SK-N-SH (cell line): ENCODE measurements at regions not wholly inside any gene's neighbourhood (a gene's known extent, or its start where the extent isn't known, plus 50 kb on each side); places are given as distances from the start of the nearest gene placed in this dataset.

Source experiments
- CTCF ChIA-PET: fragments of 300-600, 350-600 bp; formaldehyde crosslinking; extraction: SDS; loops from one replicate; lab custom pipeline; 2021; lab: Yijun Ruan, JAX
- POLR2A ChIA-PET: fragments of 350-600 bp; sonication (Branson Sonifier 250); formaldehyde crosslinking; extraction: SDS; loops from one replicate; lab custom pipeline; 2020; ENCODE audit warnings: antibody characterized with exemption, inconsistent platforms; lab: Yijun Ruan, JAX
- DNase-seq: peaks from one replicate; pipeline ENCODE4 v3.0.0; 2012
- H2AFZ ChIP-seq: fragments of 200-600 bp; sonication (generic); 2 replicates; pipeline ENCODE4 v1.8.1; 2016; ENCODE audit warnings: antibody characterized with exemption, mild to moderate bottlenecking, low read depth
- H3F3A ChIP-seq: fragments of 200-600 bp; sonication (generic); replicated peaks from 2 replicates; pipeline ENCODE3; 2016; ENCODE audit warnings: antibody characterized with exemption, mild to moderate bottlenecking; ENCODE audit not compliant: insufficient read depth
- H3K27ac ChIP-seq, 2 experiments: fragments of 200-500 bp in 1 of 2; fragments of 200-600 bp in 1 of 2; sonication (Bioruptor generic) in 1 of 2; sonication (generic), shearing (Covaris generic) in 1 of 2; 2 replicates each; pipeline versions ENCODE4 v1.5.1 to v1.6.1; 2014 to 2016; ENCODE audit warnings: low read depth in 2 of 2, inconsistent platforms in 1 of 2, low read length in 1 of 2, mild to moderate bottlenecking in 1 of 2, mixed read lengths in 1 of 2
- H3K27me3 ChIP-seq: fragments of 200-600 bp; sonication (generic), shearing (Covaris generic); 2 replicates; pipeline ENCODE4 v1.6.1; 2016; ENCODE audit warnings: mixed run types; ENCODE audit not compliant: insufficient read depth
- H3K36me3 ChIP-seq, 2 experiments: fragments of 200-500 bp in 1 of 2; fragments of 200-600 bp in 1 of 2; sonication (Bioruptor generic) in 1 of 2; sonication (generic) in 1 of 2; replicated peaks in 1 of 2; 2 replicates each; pipeline versions ENCODE3 to v1.5.1; 2014 to 2016; ENCODE audit warnings: low read length in 1 of 2, mild to moderate bottlenecking in 1 of 2; ENCODE audit not compliant: insufficient read depth in 2 of 2, control insufficient read depth in 1 of 2
- H3K4me1 ChIP-seq, 2 experiments: fragments of 200-500 bp in 1 of 2; fragments of 200-600 bp in 1 of 2; sonication (Bioruptor generic) in 1 of 2; sonication (generic), shearing (Covaris generic) in 1 of 2; 2 replicates each; pipeline versions ENCODE4 v1.5.1 to v1.6.1; 2014 to 2016; ENCODE audit warnings: low read depth in 1 of 2, low read length in 1 of 2, mixed run types in 1 of 2; ENCODE audit not compliant: insufficient read depth in 2 of 2, control insufficient read depth in 1 of 2
- H3K4me2 ChIP-seq: fragments of 200-600 bp; sonication (generic), shearing (Covaris generic); 2 replicates; pipeline ENCODE4 v1.6.1; 2017; ENCODE audit warnings: mixed run types
- H3K4me3 ChIP-seq, 2 experiments: fragments of 200-500 bp in 1 of 2; fragments of 200-600 bp in 1 of 2; sonication (Bioruptor generic) in 1 of 2; sonication (generic), shearing (Covaris generic) in 1 of 2; 2 replicates each; pipeline versions ENCODE4 v1.5.1 to v1.8.1; 2014 to 2016; ENCODE audit warnings: low read depth in 2 of 2, inconsistent platforms in 1 of 2, low read length in 1 of 2, mild to moderate bottlenecking in 1 of 2, mixed read lengths in 1 of 2, moderate library complexity in 1 of 2
- H3K79me2 ChIP-seq: fragments of 200-600 bp; sonication (generic); 2 replicates; pipeline ENCODE4 v1.8.1; 2017; ENCODE audit warnings: mild to moderate bottlenecking; ENCODE audit not compliant: insufficient read depth
- H3K9ac ChIP-seq: fragments of 200-600 bp; sonication (generic); 2 replicates; pipeline ENCODE4 v1.6.1; 2017; ENCODE audit warnings: mixed run types
- H3K9me2 ChIP-seq: fragments of 200-600 bp; sonication (generic); 2 replicates; pipeline ENCODE4 v1.6.1; 2017; ENCODE audit warnings: mixed run types
- H3K9me3 ChIP-seq: fragments of 200-600 bp; sonication (generic); 2 replicates; pipeline ENCODE4 v1.6.1; 2017; ENCODE audit warnings: mixed run types, mild to moderate bottlenecking, moderate library complexity
- H4K20me1 ChIP-seq: fragments of 200-600 bp; sonication (generic); 2 replicates; pipeline ENCODE4 v1.6.1; 2017; ENCODE audit warnings: mild to moderate bottlenecking, mixed run types; ENCODE audit not compliant: insufficient read depth
- ELF1 ChIP-seq: IDR thresholded peaks from 2 replicates; pipeline ENCODE4 v1.4.0; 2012
- EP300 ChIP-seq, 2 experiments: IDR thresholded peaks; 2 replicates each; pipeline versions ENCODE4 v1.4.0 to v1.6.1; 2012; ENCODE audit warnings: borderline replicate concordance in 1 of 2, low read depth in 1 of 2, low read length in 1 of 2
- GABPA ChIP-seq: IDR thresholded peaks from 2 replicates; pipeline ENCODE4 v1.4.0; 2012; ENCODE audit warnings: low read depth, mild to moderate bottlenecking
- GATA2 ChIP-seq: sonication (generic); formaldehyde crosslinking; IDR thresholded peaks from 2 replicates; pipeline ENCODE4 v1.5.0; 2020; ENCODE audit warnings: mild to moderate bottlenecking, missing genetic modification reagents
- IRF3 ChIP-seq: fragments of 150-350 bp; IDR thresholded peaks from 2 replicates; pipeline ENCODE4 v1.6.1; 2016; ENCODE audit warnings: mild to moderate bottlenecking, low read depth, low read length
- JUND ChIP-seq: IDR thresholded peaks from 2 replicates; pipeline ENCODE4 v1.4.0; 2012
- MEF2A ChIP-seq: IDR thresholded peaks from 2 replicates; pipeline ENCODE4 v1.4.0; 2012; ENCODE audit warnings: low read depth, borderline replicate concordance
- PBX3 ChIP-seq: IDR thresholded peaks from 2 replicates; pipeline ENCODE4; 2012
- RAD21 ChIP-seq: IDR thresholded peaks from 2 replicates; pipeline ENCODE4 v1.6.1; 2012; ENCODE audit warnings: mild to moderate bottlenecking, low read length
- RFX5 ChIP-seq: IDR thresholded peaks from 2 replicates; pipeline ENCODE4 v1.6.1; 2012; ENCODE audit warnings: mild to moderate bottlenecking, improper control_type of control experiment, low read length
- RXRA ChIP-seq: IDR thresholded peaks from 2 replicates; pipeline ENCODE4 v1.4.0; 2012; ENCODE audit warnings: low read depth, mild to moderate bottlenecking, borderline replicate concordance
- TAF1 ChIP-seq: IDR thresholded peaks from 2 replicates; pipeline ENCODE4 v1.6.1; 2012; ENCODE audit warnings: low read depth, mild to moderate bottlenecking, low read length, moderate library complexity, borderline replicate concordance
- WGBS: methylation state at CpG from one replicate; pipeline ENCODE4 v1.1.6; 2017; ENCODE audit warnings: low lambda C conversion rate; 5-methylcytosine and 5-hydroxymethylcytosine counted together

- H3K4me2 ChIP-seq = no peak overlapping the region
- no peak overlapping the region for H3K27ac ChIP-seq
- no peak overlapping the region for H2AFZ ChIP-seq
- 48% methylated on average over 3 of the region's 3 CpGs for WGBS
- ChIA-PET CTCF (no interaction called here), POLR2A (no interaction called here)
- no peaks in the 10 kb centered on the region for H3F3A ChIP-seq
- H3K79me2 ChIP-seq = no peaks in the 10 kb centered on the region
- no peaks in the 10 kb centered on the region for H3K27me3 ChIP-seq
- peaks cover 6% of the 10 kb centered on the region; the same call in 1 of the 2 replicates for H3K9me3 ChIP-seq
- DNase-seq = no peak
- no peaks in the 10 kb centered on the region for H4K20me1 ChIP-seq
- H3K36me3 ChIP-seq = no peaks in the 10 kb centered on the region
- H3K9me2 ChIP-seq = no peaks in the 10 kb centered on the region
- no peak overlapping the region for H3K9ac ChIP-seq
- no peak overlapping the region for H3K4me3 ChIP-seq
- TF ChIP-seq GATA2 (CRISPR knock-in tag) (no peak), EP300 (IDR thresholded peaks at IDR 0.05; ENCODE audit: borderline replicate concordance in 1 of 2, low read depth in 1 of 2, low read length in 1 of 2) (no peak), GABPA (no peak), ELF1 (no peak), RFX5 (no peak), PBX3 (no peak), IRF3 (no peak), RXRA (no peak), TAF1 (no peak), JUND (no peak), MEF2A (no peak)
- H3K4me1 ChIP-seq = no peaks in the 10 kb centered on the region
Measured at GRCh38 chr13:47067306-47067705, 170.5 kb upstream of the HTR2A start.

- Histone ChIP-seq H2AFZ (no peak overlapping the region), H3K4me3 (no peak overlapping the region), H3K79me2 (no peaks in the 10 kb centered on the region), H3K9me2 (no peaks in the 10 kb centered on the region), H4K20me1 (no peaks in the 10 kb centered on the region), H3K27ac (no peak overlapping the region), H3K4me1 (no peaks in the 10 kb centered on the region), H3K27me3 (no peaks in the 10 kb centered on the region), H3K9me3 (peaks cover 10% of the 10 kb centered on the region; the same call in 1 of the 2 replicates), H3K4me2 (no peak overlapping the region), H3K36me3 (no peaks in the 10 kb centered on the region), H3K9ac (no peak overlapping the region), H3F3A (no peaks in the 10 kb centered on the region)
- CTCF ChIA-PET = no interaction called here
- no peak for DNase-seq
- TF ChIP-seq RXRA (no peak), RAD21 (no peak), MEF2A (no peak)
- POLR2A ChIA-PET = no interaction called here
Measured at GRCh38 chr13:47066226-47066625, 169.4 kb upstream of the HTR2A start.
